GM23248 (cell line): ENCODE measurements at regions not wholly inside any gene's neighbourhood (a gene's known extent, or its start where the extent isn't known, plus 50 kb on each side); places are given as distances from the start of the nearest gene placed in this dataset.

Experiments used
- DNase-seq: peaks from one replicate; pipeline ENCODE4 v3.0.0-alpha.2; 2015
- H2AFZ ChIP-seq: fragments of 200-600 bp; sonication (generic); 2 replicates; pipeline ENCODE4 v1.6.1; 2016; ENCODE audit warnings: antibody characterized with exemption
- H3F3A ChIP-seq: fragments of 200-600 bp; sonication (generic); 2 replicates; pipeline ENCODE4 v1.6.1; 2016; ENCODE audit warnings: mild to moderate bottlenecking, antibody characterized with exemption, mixed run types; ENCODE audit not compliant: insufficient read depth
- H3K27ac ChIP-seq: fragments of 200-600 bp; sonication (generic); 2 replicates; pipeline ENCODE4 v1.5.1; 2016; ENCODE audit warnings: mild to moderate bottlenecking
- H3K27me3 ChIP-seq: fragments of 200-600 bp; sonication (generic); replicated peaks from 2 replicates; pipeline ENCODE4 v1.6.1; 2016; ENCODE audit warnings: mild to moderate bottlenecking; ENCODE audit not compliant: insufficient read depth
- H3K36me3 ChIP-seq: fragments of 200-600 bp; sonication (generic); 2 replicates; pipeline ENCODE4 v1.6.1; 2016; ENCODE audit warnings: low read depth, mild to moderate bottlenecking
- H3K4me1 ChIP-seq: fragments of 200-600 bp; sonication (generic); 2 replicates; pipeline ENCODE4 v1.6.1; 2016; ENCODE audit warnings: mild to moderate bottlenecking; ENCODE audit not compliant: insufficient read depth
- H3K4me2 ChIP-seq: fragments of 200-600 bp; sonication (generic); one replicate; pipeline ENCODE4 v1.6.1; 2016; ENCODE audit warnings: mild to moderate bottlenecking; ENCODE audit not compliant: unreplicated experiment
- H3K4me3 ChIP-seq: fragments of 200-600 bp; sonication (generic); 2 replicates; pipeline ENCODE4 v1.5.1; 2016; ENCODE audit warnings: mild to moderate bottlenecking
- H3K79me2 ChIP-seq: fragments of 200-600 bp; sonication (generic); 2 replicates; pipeline ENCODE4 v1.6.1; 2016; ENCODE audit warnings: mild to moderate bottlenecking; ENCODE audit not compliant: insufficient read depth
- H3K9ac ChIP-seq: fragments of 200-600 bp; sonication (generic); 2 replicates; pipeline ENCODE4 v1.6.1; 2016; ENCODE audit warnings: mild to moderate bottlenecking
- H3K9me2 ChIP-seq: fragments of 200-600 bp; sonication (generic); 2 replicates; pipeline ENCODE4 v1.6.1; 2016; ENCODE audit warnings: mixed run types, mild to moderate bottlenecking, moderate library complexity; ENCODE audit not compliant: insufficient read depth
- H3K9me3 ChIP-seq: fragments of 200-600 bp; sonication (generic); one replicate; pipeline ENCODE4 v1.6.1; 2017; ENCODE audit warnings: low read depth
- H4K20me1 ChIP-seq: fragments of 200-600 bp; sonication (generic); 2 replicates; pipeline ENCODE4 v1.6.0; 2016; ENCODE audit not compliant: insufficient read depth
- EZH2 ChIP-seq: fragments of 200-600 bp; sonication (generic); IDR thresholded peaks from 2 replicates; pipeline ENCODE4 v1.6.1; 2018; ENCODE audit warnings: antibody characterized with exemption, mild to moderate bottlenecking; ENCODE audit not compliant: insufficient read depth, poor library complexity, severe bottlenecking
- EZH2phosphoT487 ChIP-seq: fragments of 200-600 bp; sonication (generic); IDR thresholded peaks from 2 replicates; pipeline ENCODE4 v1.6.1; 2018; ENCODE audit warnings: antibody characterized with exemption, moderate library complexity, mild to moderate bottlenecking, low read depth; ENCODE audit not compliant: insufficient read depth
- WGBS, 2 experiments: methylation state at CpG; one replicate each; pipeline ENCODE4 v1.1.6; 2015 to 2017; ENCODE audit warnings: low lambda C conversion rate in 2 of 2, low coverage in 1 of 2; ENCODE audit errors: missing lambda C conversion rate in 2 of 2; 5-methylcytosine and 5-hydroxymethylcytosine counted together
- in situ Hi-C: fragments of 300-500 bp; cut with MboI; formaldehyde crosslinking; loops from 2 replicates; pipeline ENCODE4 v1.15.0; 2020

GRCh38 chr15:86014016-86014415, 65.7 kb upstream of the AGBL1 start:
- H3K4me3 ChIP-seq: no peak overlapping the region
- no peaks in the 10 kb centered on the region for H3K9me3 ChIP-seq
- no peak overlapping the region for H3K9ac ChIP-seq
- TF ChIP-seq EZH2: no peak
- no peak for TF ChIP-seq EZH2phosphoT487
- H3K4me1 ChIP-seq: no peaks in the 10 kb centered on the region
- WGBS, 2 experiments: 2 to 8% methylated on average over 3 of the region's 3 CpGs
- H3K36me3 ChIP-seq: no peaks in the 10 kb centered on the region
- H3K79me2 ChIP-seq: no peaks in the 10 kb centered on the region
- no peaks in the 10 kb centered on the region for H3F3A ChIP-seq
- in situ Hi-C loops: no loop called here
- H4K20me1 ChIP-seq: no peaks in the 10 kb centered on the region
- no peak for DNase-seq
- no peaks in the 10 kb centered on the region for H3K9me2 ChIP-seq
- no peak overlapping the region for H3K4me2 ChIP-seq
- H3K27me3 ChIP-seq: no peaks in the 10 kb centered on the region
- H3K27ac ChIP-seq: no peak overlapping the region
- no peak overlapping the region for H2AFZ ChIP-seq

- in situ Hi-C loops: no loop called here
- H4K20me1 ChIP-seq: no peaks in the 10 kb centered on the region
- 4 to 5% methylated on average over 3 of the region's 3 CpGs for WGBS, 2 experiments
- no peaks in the 10 kb centered on the region for H3K9me2 ChIP-seq
- no peak overlapping the region for H3K4me2 ChIP-seq
- H3K27ac ChIP-seq: no peak overlapping the region
- no peak overlapping the region for H3K9ac ChIP-seq
- TF ChIP-seq EZH2 (no peak), EZH2phosphoT487 (no peak)
- H3K4me1 ChIP-seq: no peaks in the 10 kb centered on the region
- H3K79me2 ChIP-seq: no peaks in the 10 kb centered on the region
- peak; percentile 2 for DNase-seq
- no peaks in the 10 kb centered on the region for H3K9me3 ChIP-seq
- H3F3A ChIP-seq: no peaks in the 10 kb centered on the region
- H3K36me3 ChIP-seq: no peaks in the 10 kb centered on the region
- H3K4me3 ChIP-seq: no peak overlapping the region
- no peak overlapping the region for H2AFZ ChIP-seq
- no peaks in the 10 kb centered on the region for H3K27me3 ChIP-seq
These were observed 62.9 kb upstream of the AGBL1 start for GRCh38 chr15:86016750-86017149.

DNA sequence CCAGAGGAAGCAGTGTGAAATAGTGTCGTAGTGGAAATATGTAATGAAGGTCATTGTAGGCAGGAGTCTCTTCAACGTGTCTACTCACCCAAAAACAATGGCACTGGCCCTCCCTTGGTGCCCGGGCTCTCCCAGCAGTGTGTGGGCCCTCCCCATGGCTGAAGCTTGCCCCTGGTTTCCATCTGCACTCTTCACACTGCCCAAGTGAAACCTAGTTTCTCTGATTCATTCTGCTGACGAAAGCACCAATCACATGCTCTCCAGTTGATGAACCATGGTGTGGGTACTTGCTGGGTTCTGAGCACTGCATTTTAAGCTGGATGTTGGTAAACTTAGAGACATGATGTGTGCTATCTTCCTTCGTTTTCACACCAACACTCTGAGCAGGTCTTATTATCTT, 61.0 kb upstream of the AGBL1 start:
- H3K79me2 ChIP-seq: no peaks in the 10 kb centered on the region
- in situ Hi-C loops: no loop called here

DNA sequence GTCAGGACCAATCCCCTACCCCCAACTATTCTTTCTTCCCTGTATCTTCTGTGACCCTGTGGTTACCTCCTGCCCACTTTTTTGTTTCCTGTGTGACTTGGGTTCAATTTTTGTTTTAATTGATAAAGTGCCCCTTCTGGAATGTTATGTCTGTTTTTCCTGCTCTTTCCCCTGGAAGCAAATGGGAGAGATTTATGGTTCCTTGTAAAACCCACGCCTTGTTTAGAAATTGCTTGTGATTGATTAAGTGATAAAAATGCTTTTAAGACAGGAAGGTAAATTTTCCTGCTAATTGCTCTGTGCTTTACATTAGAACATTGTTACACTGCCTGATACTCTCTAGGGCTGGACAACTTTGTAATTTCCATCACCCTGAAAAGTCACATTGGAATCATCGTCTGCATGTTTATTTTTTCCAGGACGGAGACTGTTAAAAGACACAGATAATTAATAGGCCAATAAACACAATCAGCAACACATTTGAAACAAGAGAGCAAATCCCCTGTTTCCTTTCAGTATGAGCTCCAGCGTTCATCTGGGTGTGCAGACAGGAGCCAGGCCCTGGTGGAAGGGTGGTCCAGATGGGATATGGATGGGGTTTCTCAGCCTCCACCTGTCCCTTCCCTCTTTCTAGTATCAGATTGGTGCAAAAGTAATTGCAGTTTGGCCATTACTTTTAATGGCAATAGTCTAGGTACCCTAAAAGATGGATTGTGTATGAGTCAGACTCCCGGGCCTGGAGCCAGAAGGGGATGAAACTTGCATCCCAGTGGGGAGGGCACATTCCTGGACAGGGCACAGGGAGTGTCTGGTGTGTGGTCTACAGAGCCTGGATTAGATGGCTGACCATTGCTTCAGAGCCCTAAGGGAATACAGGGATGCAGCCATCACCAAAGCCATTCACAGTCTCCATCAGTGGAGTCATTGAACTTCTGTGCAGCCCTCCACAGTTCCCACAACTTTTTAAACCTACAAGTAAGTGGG, 58.1 kb upstream of the AGBL1 start:
- Histone ChIP-seq H3F3A (no peaks in the 10 kb centered on the region), H3K27ac (no peak overlapping the region), H2AFZ (no peak overlapping the region), H3K4me3 (no peak overlapping the region), H3K4me1 (no peaks in the 10 kb centered on the region), H3K79me2 (no peaks in the 10 kb centered on the region), H3K36me3 (no peaks in the 10 kb centered on the region), H3K4me2 (no peak overlapping the region), H3K9me3 (no peaks in the 10 kb centered on the region), H3K27me3 (no peaks in the 10 kb centered on the region), H3K9me2 (no peaks in the 10 kb centered on the region), H4K20me1 (no peaks in the 10 kb centered on the region), H3K9ac (no peak overlapping the region)
- WGBS, 2 experiments: 2 to 4% methylated on average over 5 of the region's 5 CpGs
- peak; percentile 1 for DNase-seq
- TF ChIP-seq EZH2phosphoT487: no peak
- no peak for TF ChIP-seq EZH2
- in situ Hi-C loops: no loop called here

More for the DNA sequence above, 61.0 kb upstream of the AGBL1 start:
- H3K9me2 ChIP-seq: no peaks in the 10 kb centered on the region
- H3F3A ChIP-seq: no peaks in the 10 kb centered on the region
- no peak for DNase-seq
- no peak overlapping the region for H3K4me2 ChIP-seq
- H3K9me3 ChIP-seq: no peaks in the 10 kb centered on the region
- TF ChIP-seq EZH2phosphoT487 (no peak), EZH2 (no peak)
- H3K27me3 ChIP-seq: no peaks in the 10 kb centered on the region
- WGBS, 2 experiments: 9 to 11% methylated on average over 5 of the region's 5 CpGs
- H3K36me3 ChIP-seq: no peaks in the 10 kb centered on the region
- no peaks in the 10 kb centered on the region for H3K4me1 ChIP-seq
- H4K20me1 ChIP-seq: no peaks in the 10 kb centered on the region
- H3K9ac ChIP-seq: no peak overlapping the region
- no peak overlapping the region for H2AFZ ChIP-seq
- no peak overlapping the region for H3K4me3 ChIP-seq
- no peak overlapping the region for H3K27ac ChIP-seq
